HG02943 (cell line): ENCODE measurements at regions not wholly inside any gene's neighbourhood (a gene's known extent, or its start where the extent isn't known, plus 50 kb on each side); places are given as distances from the start of the nearest gene placed in this dataset.

Experiments used
- ATAC-seq: cut with Tn5 transposase; IDR thresholded peaks from one replicate; pipeline ENCODE4 v1.9.1; 2021; ENCODE audit warnings: mild to moderate bottlenecking, low read depth, moderate library complexity; ENCODE audit not compliant: unreplicated experiment

- ATAC-seq = no peak
Observed at GRCh38 chr4:23219779-23220408, 527.2 kb downstream of the GBA3 start.

- no peak for ATAC-seq
Observed at GRCh38 chr4:23213198-23213597, 520.5 kb downstream of the GBA3 start.

- no peak for ATAC-seq
Observed at GRCh38 chr4:23212558-23212957, 519.8 kb downstream of the GBA3 start.

- no peak for ATAC-seq
Observed at GRCh38 chr4:23207059-23207458, 514.3 kb downstream of the GBA3 start.

GRCh38 chr4:23202712-23203247 lies 510.0 kb downstream of the GBA3 start:
- no peak for ATAC-seq

- ATAC-seq = no peak
Observed at GRCh38 chr4:23194751-23195150, 502.0 kb downstream of the GBA3 start.

- ATAC-seq = no peak
Observed at GRCh38 chr4:23174179-23174578, 481.4 kb downstream of the GBA3 start.

- ATAC-seq = no peak
Observed at GRCh38 chr4:23171976-23172375, 479.2 kb downstream of the GBA3 start.

GRCh38 chr4:23169608-23170311 lies 477.0 kb downstream of the GBA3 start:
- no peak for ATAC-seq

- ATAC-seq = no peak
Observed at GRCh38 chr4:23166919-23167318, 474.2 kb downstream of the GBA3 start.

- ATAC-seq = no peak
Observed at GRCh38 chr4:23166407-23166806, 473.7 kb downstream of the GBA3 start.

GRCh38 chr4:23165669-23166068 lies 472.9 kb downstream of the GBA3 start:
- ATAC-seq = no peak

GRCh38 chr4:23163647-23164436 lies 471.1 kb downstream of the GBA3 start:
- no peak for ATAC-seq

GRCh38 chr4:23162275-23162674 lies 469.5 kb downstream of the GBA3 start:
- ATAC-seq = no peak

- ATAC-seq = no peak
Observed at GRCh38 chr4:23161787-23162186, 469.1 kb downstream of the GBA3 start.

- ATAC-seq = no peak
Observed at GRCh38 chr4:23153076-23153475, 460.3 kb downstream of the GBA3 start.

GRCh38 chr4:23149815-23150214 lies 457.1 kb downstream of the GBA3 start:
- ATAC-seq = no peak

- no peak for ATAC-seq
Observed at GRCh38 chr4:23144707-23145106, 452.0 kb downstream of the GBA3 start.

GRCh38 chr4:23135792-23136645 lies 443.3 kb downstream of the GBA3 start:
- no peak for ATAC-seq

- no peak for ATAC-seq
Observed at GRCh38 chr4:23134331-23134730, 441.6 kb downstream of the GBA3 start.
